HEK293 (cell line): ENCODE measurements at regions not wholly inside any gene's neighbourhood (a gene's known extent, or its start where the extent isn't known, plus 50 kb on each side); places are given as distances from the start of the nearest gene placed in this dataset.
A peak's percentile ranks its signal among the peaks of the same experiment; 100 is the strongest.

Experiments used
- CTCF ChIA-PET: fragments of 350-600 bp; formaldehyde crosslinking; extraction: SDS; loops from one replicate; lab custom pipeline; 2021; ENCODE audit warnings: antibody characterized with exemption; lab: Yijun Ruan, JAX
- POLR2A ChIA-PET: fragments of 300-600 bp; formaldehyde crosslinking; extraction: SDS; loops from one replicate; lab custom pipeline; 2020; ENCODE audit warnings: antibody characterized with exemption, inconsistent platforms; lab: Yijun Ruan, JAX
- H3K27ac ChIP-seq: fragments of 200-500 bp; sonication (Bioruptor generic); 2 replicates; pipeline ENCODE4 v1.5.1; 2014; ENCODE audit warnings: low read depth, low read length, control low read depth, inconsistent platforms; ENCODE audit errors: extremely low read depth
- H3K36me3 ChIP-seq, 2 experiments: fragments of 200-500 bp in 1 of 2; sonication (Bioruptor generic) in 1 of 2; 1 replicate in 1 of 2; 2 replicates in 1 of 2; pipeline ENCODE4 v1.5.1; 2014 to 2017; ENCODE audit warnings: inconsistent platforms in 2 of 2, low read length in 2 of 2; ENCODE audit not compliant: control insufficient read depth in 2 of 2, insufficient read depth in 1 of 2
- H3K4me1 ChIP-seq: fragments of 200-500 bp; sonication (Bioruptor generic); 2 replicates; pipeline ENCODE4 v1.5.1; 2014; ENCODE audit warnings: mild to moderate bottlenecking, low read length, inconsistent platforms; ENCODE audit not compliant: control insufficient read depth, insufficient read depth
- H3K4me3 ChIP-seq: 2 replicates; pipeline ENCODE4 v1.5.1; 2011; ENCODE audit warnings: low read depth, mild to moderate bottlenecking, control low read depth, low read length, moderate library complexity
- H3K9me3 ChIP-seq: fragments of 200-500 bp; sonication (Bioruptor generic); 2 replicates; pipeline ENCODE4 v1.5.1; 2014; ENCODE audit warnings: low read depth, low read length, inconsistent platforms; ENCODE audit not compliant: control insufficient read depth, insufficient read depth
- TRIM28 ChIP-seq: IDR thresholded peaks from 2 replicates; pipeline ENCODE4 v1.6.1; 2011; ENCODE audit warnings: low read length, control low read depth, borderline replicate concordance
- WT1 ChIP-seq: fragments of 450-650 bp; formaldehyde crosslinking; IDR thresholded peaks from 2 replicates; pipeline ENCODE4 v1.5.1; 2016; ENCODE audit warnings: missing biosample characterization, missing genetic modification characterization
- ZFP37 ChIP-seq: fragments of 450-650 bp; formaldehyde crosslinking; IDR thresholded peaks from 2 replicates; pipeline ENCODE4 v1.5.1; 2016; ENCODE audit warnings: missing biosample characterization, missing genetic modification characterization
- ZFP41 ChIP-seq: fragments of 450-650 bp; formaldehyde crosslinking; IDR thresholded peaks from 2 replicates; pipeline ENCODE4 v1.5.1; 2016; ENCODE audit warnings: missing biosample characterization, missing genetic modification characterization, borderline replicate concordance
- ZNF174 ChIP-seq: fragments of 450-650 bp; formaldehyde crosslinking; IDR thresholded peaks from 2 replicates; pipeline ENCODE4 v1.5.0; 2017; ENCODE audit warnings: missing biosample characterization, mild to moderate bottlenecking, missing genetic modification characterization
- ZNF211 ChIP-seq: fragments of 450-650 bp; formaldehyde crosslinking; IDR thresholded peaks from 2 replicates; pipeline ENCODE4 v1.5.1; 2016; ENCODE audit warnings: low read depth, missing biosample characterization, missing genetic modification characterization
- ZNF48 ChIP-seq: fragments of 450-650 bp; formaldehyde crosslinking; IDR thresholded peaks from 2 replicates; pipeline ENCODE4 v1.5.1; 2016; ENCODE audit warnings: missing biosample characterization, missing genetic modification characterization
- ZNF501 ChIP-seq: fragments of 450-650 bp; formaldehyde crosslinking; IDR thresholded peaks from 2 replicates; pipeline ENCODE4 v1.5.1; 2016; ENCODE audit warnings: missing biosample characterization, missing genetic modification characterization
- ZNF561 ChIP-seq: fragments of 450-650 bp; IDR thresholded peaks from 2 replicates; pipeline ENCODE4 v1.5.1; 2018; ENCODE audit warnings: missing biosample characterization, missing genetic modification characterization, borderline replicate concordance
- ZNF629 ChIP-seq: fragments of 450-650 bp; formaldehyde crosslinking; IDR thresholded peaks from 2 replicates; pipeline ENCODE4 v1.5.1; 2017; ENCODE audit warnings: missing biosample characterization, missing genetic modification characterization
- ZNF707 ChIP-seq: fragments of 450-650 bp; formaldehyde crosslinking; IDR thresholded peaks from 2 replicates; pipeline ENCODE4 v1.5.1; 2016; ENCODE audit warnings: missing biosample characterization, missing genetic modification characterization
- ZNF777 ChIP-seq: fragments of 450-650 bp; formaldehyde crosslinking; IDR thresholded peaks from 2 replicates; pipeline ENCODE4 v1.5.1; 2017; ENCODE audit warnings: missing biosample characterization, missing genetic modification characterization, borderline replicate concordance
- TF ChIP-seq, protein P1 (sequence below): fragments of 450-650 bp; formaldehyde crosslinking; IDR thresholded peaks from 2 replicates; pipeline ENCODE4 v1.5.1; 2016; ENCODE audit warnings: missing biosample characterization, missing genetic modification characterization
- TF ChIP-seq, protein P2 (sequence below): fragments of 450-650 bp; formaldehyde crosslinking; IDR thresholded peaks from 2 replicates; pipeline ENCODE4 v1.5.1; 2016; ENCODE audit warnings: missing biosample characterization, missing genetic modification characterization
- TF ChIP-seq, protein P3 (sequence below): fragments of 450-650 bp; formaldehyde crosslinking; IDR thresholded peaks from 2 replicates; pipeline ENCODE4 v1.5.1; 2016; ENCODE audit warnings: missing biosample characterization, missing genetic modification characterization, low read depth
- TF ChIP-seq, protein P4 (sequence below): fragments of 450-650 bp; formaldehyde crosslinking; IDR thresholded peaks from 2 replicates; pipeline ENCODE4 v1.5.1; 2016; ENCODE audit warnings: missing biosample characterization, missing genetic modification characterization
- TF ChIP-seq, protein P5 (sequence below): fragments of 450-650 bp; formaldehyde crosslinking; IDR thresholded peaks from 2 replicates; pipeline ENCODE4 v1.5.1; 2016; ENCODE audit warnings: missing biosample characterization, missing genetic modification characterization
- TF ChIP-seq, protein P6 (sequence below): fragments of 450-650 bp; formaldehyde crosslinking; optimal IDR thresholded peaks from 2 replicates; pipeline ENCODE3; 2016; ENCODE audit warnings: missing biosample characterization, mild to moderate bottlenecking, missing genetic modification characterization
- TF ChIP-seq, protein P7 (sequence below): fragments of 450-650 bp; formaldehyde crosslinking; IDR thresholded peaks from 2 replicates; pipeline ENCODE4 v1.5.1; 2016; ENCODE audit warnings: missing biosample characterization, missing genetic modification characterization, borderline replicate concordance

DNA sequence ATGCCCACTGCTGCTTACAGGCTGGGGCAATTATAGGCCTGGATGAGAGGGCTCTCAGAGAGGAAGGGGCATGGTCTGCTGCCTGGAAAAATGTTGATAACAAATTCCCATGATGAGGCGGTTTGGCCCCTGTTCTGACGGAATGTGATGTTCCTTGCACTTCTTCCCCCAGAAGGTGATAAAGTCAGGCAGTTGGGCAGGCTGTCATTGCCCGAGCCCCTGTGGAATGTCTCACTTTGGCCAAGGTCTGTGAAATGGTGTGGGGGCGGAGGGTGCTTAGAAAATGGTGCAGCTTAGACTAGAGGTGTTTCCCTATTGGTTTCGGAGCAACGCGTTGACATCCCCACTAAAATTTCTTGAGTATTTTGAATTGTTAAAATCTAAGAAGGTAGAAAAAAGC lies 1360.0 kb downstream of the AACS start (continued):
- no peak for TF ChIP-seq ZFP41 (tag by site-specific recombination)
- no peak for TF ChIP-seq ZNF777
- TF ChIP-seq, protein P1, sequence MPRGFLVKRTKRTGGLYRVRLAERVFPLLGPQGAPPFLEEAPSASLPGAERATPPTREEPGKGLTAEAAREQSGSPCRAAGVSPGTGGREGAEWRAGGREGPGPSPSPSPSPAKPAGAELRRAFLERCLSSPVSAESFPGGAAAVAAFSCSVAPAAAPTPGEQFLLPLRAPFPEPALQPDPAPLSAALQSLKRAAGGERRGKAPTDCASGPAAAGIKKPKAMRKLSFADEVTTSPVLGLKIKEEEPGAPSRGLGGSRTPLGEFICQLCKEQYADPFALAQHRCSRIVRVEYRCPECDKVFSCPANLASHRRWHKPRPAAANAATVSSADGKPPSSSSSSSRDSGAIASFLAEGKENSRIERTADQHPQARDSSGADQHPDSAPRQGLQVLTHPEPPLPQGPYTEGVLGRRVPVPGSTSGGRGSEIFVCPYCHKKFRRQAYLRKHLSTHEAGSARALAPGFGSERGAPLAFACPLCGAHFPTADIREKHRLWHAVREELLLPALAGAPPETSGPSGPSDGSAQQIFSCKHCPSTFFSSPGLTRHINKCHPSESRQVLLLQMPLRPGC (tag by site-specific recombination), result no peak
- TF ChIP-seq ZNF629 (tag by site-specific recombination), result no peak
- TF ChIP-seq ZFP37 (tag by site-specific recombination), result no peak
- TF ChIP-seq, protein P2, sequence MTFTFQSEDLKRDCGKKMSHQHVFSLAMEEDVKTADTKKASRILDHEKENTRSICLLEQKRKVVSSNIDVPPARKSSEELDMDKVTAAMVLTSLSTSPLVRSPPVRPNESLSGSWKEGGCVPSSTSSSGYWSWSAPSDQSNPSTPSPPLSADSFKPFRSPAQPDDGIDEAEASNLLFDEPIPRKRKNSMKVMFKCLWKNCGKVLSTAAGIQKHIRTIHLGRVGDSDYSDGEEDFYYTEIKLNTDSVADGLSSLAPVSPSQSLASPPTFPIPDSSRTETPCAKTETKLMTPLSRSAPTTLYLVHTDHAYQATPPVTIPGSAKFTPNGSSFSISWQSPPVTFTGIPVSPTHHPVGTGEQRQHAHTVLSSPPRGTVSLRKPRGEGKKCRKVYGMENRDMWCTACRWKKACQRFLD, result no peak

DNA sequence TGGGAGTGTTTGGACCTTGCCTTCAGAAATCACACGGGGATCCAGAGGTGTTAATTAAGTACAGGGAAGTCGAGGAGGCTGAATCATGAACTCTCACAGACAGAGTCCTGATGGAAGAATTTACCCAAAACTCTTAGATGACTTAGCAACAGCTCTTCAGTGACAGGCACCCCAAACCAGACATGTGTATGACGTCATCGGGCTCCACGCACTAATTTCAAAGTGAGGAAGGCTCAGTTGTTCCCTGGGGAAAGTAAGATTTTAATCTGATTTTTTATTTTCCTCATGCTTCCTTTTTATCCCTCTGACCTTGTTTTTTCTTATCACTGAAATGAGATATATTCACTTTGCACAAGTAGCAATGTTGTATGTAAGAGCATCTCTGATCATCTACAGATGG lies 1363.5 kb downstream of the AACS start:
- no peaks in the 10 kb centered on the region for H3K36me3 ChIP-seq
- CTCF ChIA-PET, result no interaction called here
- H3K9me3 ChIP-seq, result no peaks in the 10 kb centered on the region
- no peaks in the 10 kb centered on the region for H3K4me1 ChIP-seq
- POLR2A ChIA-PET, result no interaction called here
- TF ChIP-seq ZNF561 (tag by site-specific recombination) (no peak), WT1 (tag by site-specific recombination) (no peak)
- TF ChIP-seq, protein P3, sequence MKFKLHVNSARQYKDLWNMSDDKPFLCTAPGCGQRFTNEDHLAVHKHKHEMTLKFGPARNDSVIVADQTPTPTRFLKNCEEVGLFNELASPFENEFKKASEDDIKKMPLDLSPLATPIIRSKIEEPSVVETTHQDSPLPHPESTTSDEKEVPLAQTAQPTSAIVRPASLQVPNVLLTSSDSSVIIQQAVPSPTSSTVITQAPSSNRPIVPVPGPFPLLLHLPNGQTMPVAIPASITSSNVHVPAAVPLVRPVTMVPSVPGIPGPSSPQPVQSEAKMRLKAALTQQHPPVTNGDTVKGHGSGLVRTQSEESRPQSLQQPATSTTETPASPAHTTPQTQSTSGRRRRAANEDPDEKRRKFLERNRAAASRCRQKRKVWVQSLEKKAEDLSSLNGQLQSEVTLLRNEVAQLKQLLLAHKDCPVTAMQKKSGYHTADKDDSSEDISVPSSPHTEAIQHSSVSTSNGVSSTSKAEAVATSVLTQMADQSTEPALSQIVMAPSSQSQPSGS, result 0 out of 2 replicates have a peak, but pooled peaks have one; percentile 34
- no peak overlapping the region for H3K27ac ChIP-seq
- H3K4me3 ChIP-seq, result no peak overlapping the region

DNA sequence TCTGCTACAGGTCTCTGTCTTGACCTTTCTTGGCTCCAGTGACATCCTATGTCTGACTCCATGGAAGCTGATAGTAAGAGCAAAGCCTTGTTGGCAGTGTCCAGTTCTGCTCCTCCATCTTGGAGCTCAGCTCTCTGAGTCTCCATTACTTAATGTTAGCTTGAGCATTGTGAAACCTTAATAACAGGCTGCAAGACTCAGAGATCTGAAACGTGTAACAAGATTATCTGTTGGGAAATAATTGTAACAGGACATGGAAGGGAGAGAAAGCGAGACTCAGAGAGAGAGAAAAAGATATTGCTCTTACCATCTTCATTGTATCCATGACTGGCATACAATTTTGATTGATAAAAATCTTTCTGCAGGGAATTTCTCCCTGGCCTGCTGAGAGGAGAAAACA lies 1365.7 kb downstream of the AACS start:
- Histone ChIP-seq H3K9me3 (no peaks in the 10 kb centered on the region), H3K4me1 (no peaks in the 10 kb centered on the region), H3K27ac (no peak overlapping the region), H3K4me3 (no peak overlapping the region), H3K36me3 (no peaks in the 10 kb centered on the region)
- POLR2A ChIA-PET, result no interaction called here
- CTCF ChIA-PET, result no interaction called here
- no peak for TF ChIP-seq ZNF48 (tag by site-specific recombination)
- TF ChIP-seq, protein P4, sequence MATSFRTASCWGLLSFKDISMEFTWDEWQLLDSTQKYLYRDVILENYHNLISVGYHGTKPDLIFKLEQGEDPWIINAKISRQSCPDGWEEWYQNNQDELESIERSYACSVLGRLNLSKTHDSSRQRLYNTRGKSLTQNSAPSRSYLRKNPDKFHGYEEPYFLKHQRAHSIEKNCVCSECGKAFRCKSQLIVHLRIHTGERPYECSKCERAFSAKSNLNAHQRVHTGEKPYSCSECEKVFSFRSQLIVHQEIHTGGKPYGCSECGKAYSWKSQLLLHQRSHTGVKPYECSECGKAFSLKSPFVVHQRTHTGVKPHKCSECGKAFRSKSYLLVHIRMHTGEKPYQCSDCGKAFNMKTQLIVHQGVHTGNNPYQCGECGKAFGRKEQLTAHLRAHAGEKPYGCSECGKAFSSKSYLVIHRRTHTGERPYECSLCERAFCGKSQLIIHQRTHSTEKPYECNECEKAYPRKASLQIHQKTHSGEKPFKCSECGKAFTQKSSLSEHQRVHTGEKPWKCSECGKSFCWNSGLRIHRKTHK, result no peak
- TF ChIP-seq ZNF707 (tag by site-specific recombination), result no peak
- TF ChIP-seq, protein P5, sequence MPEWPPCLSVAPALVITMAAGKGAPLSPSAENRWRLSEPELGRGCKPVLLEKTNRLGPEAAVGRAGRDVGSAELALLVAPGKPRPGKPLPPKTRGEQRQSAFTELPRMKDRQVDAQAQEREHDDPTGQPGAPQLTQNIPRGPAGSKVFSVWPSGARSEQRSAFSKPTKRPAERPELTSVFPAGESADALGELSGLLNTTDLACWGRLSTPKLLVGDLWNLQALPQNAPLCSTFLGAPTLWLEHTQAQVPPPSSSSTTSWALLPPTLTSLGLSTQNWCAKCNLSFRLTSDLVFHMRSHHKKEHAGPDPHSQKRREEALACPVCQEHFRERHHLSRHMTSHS (tag by site-specific recombination), result no peak
- TF ChIP-seq TRIM28, result no peak
- TF ChIP-seq ZNF174 (tag by site-specific recombination), result no peak
- no peak for TF ChIP-seq ZNF211
- TF ChIP-seq, protein P6, sequence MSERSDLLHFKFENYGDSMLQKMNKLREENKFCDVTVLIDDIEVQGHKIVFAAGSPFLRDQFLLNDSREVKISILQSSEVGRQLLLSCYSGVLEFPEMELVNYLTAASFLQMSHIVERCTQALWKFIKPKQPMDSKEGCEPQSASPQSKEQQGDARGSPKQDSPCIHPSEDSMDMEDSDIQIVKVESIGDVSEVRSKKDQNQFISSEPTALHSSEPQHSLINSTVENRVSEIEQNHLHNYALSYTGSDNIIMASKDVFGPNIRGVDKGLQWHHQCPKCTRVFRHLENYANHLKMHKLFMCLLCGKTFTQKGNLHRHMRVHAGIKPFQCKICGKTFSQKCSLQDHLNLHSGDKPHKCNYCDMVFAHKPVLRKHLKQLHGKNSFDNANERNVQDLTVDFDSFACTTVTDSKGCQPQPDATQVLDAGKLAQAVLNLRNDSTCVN (tag by site-specific recombination), result no peak
- TF ChIP-seq, protein P7, sequence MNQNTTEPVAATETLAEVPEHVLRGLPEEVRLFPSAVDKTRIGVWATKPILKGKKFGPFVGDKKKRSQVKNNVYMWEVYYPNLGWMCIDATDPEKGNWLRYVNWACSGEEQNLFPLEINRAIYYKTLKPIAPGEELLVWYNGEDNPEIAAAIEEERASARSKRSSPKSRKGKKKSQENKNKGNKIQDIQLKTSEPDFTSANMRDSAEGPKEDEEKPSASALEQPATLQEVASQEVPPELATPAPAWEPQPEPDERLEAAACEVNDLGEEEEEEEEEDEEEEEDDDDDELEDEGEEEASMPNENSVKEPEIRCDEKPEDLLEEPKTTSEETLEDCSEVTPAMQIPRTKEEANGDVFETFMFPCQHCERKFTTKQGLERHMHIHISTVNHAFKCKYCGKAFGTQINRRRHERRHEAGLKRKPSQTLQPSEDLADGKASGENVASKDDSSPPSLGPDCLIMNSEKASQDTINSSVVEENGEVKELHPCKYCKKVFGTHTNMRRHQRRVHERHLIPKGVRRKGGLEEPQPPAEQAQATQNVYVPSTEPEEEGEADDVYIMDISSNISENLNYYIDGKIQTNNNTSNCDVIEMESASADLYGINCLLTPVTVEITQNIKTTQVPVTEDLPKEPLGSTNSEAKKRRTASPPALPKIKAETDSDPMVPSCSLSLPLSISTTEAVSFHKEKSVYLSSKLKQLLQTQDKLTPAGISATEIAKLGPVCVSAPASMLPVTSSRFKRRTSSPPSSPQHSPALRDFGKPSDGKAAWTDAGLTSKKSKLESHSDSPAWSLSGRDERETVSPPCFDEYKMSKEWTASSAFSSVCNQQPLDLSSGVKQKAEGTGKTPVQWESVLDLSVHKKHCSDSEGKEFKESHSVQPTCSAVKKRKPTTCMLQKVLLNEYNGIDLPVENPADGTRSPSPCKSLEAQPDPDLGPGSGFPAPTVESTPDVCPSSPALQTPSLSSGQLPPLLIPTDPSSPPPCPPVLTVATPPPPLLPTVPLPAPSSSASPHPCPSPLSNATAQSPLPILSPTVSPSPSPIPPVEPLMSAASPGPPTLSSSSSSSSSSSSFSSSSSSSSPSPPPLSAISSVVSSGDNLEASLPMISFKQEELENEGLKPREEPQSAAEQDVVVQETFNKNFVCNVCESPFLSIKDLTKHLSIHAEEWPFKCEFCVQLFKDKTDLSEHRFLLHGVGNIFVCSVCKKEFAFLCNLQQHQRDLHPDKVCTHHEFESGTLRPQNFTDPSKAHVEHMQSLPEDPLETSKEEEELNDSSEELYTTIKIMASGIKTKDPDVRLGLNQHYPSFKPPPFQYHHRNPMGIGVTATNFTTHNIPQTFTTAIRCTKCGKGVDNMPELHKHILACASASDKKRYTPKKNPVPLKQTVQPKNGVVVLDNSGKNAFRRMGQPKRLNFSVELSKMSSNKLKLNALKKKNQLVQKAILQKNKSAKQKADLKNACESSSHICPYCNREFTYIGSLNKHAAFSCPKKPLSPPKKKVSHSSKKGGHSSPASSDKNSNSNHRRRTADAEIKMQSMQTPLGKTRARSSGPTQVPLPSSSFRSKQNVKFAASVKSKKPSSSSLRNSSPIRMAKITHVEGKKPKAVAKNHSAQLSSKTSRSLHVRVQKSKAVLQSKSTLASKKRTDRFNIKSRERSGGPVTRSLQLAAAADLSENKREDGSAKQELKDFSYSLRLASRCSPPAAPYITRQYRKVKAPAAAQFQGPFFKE, result no peak
- no peak for TF ChIP-seq ZNF501 (tag by site-specific recombination)
